ENCODE measurements at regions not wholly inside any gene's neighbourhood (a gene's known extent, or its start where the extent isn't known, plus 50 kb on each side); places are given as distances from the start of the nearest gene placed in this dataset.

GRCh38 chr21:24175106-24175505, 1432.2 kb downstream of the MRPL39 start:
- Histone ChIP-seq H3K9ac (ENCODE audit: low read length) (no peak overlapping the region), H3K27me3 (ENCODE audit: low read depth, low read length) (no peaks in the 10 kb centered on the region), H4K20me1 (ENCODE audit: insufficient read depth, low read length) (no peaks in the 10 kb centered on the region), H3K4me3 (ENCODE audit: low read length) (no peak overlapping the region), H3K27ac (ENCODE audit: low read length) (no peak overlapping the region), H3K36me3 (replicated peaks; ENCODE audit: low read depth, low read length) (no peaks in the 10 kb centered on the region), H3K9me3 (ENCODE audit: insufficient read depth, low read length) (no peaks in the 10 kb centered on the region), H2AFZ (ENCODE audit: low read depth, low read length) (no peak overlapping the region), H3K4me2 (ENCODE audit: low read length) (no peak overlapping the region), H3K4me1 (ENCODE audit: low read length) (no peaks in the 10 kb centered on the region), H3K79me2 (ENCODE audit: low read length) (no peaks in the 10 kb centered on the region)
- TF ChIP-seq EZH2phosphoT487 (IDR thresholded peaks at IDR 0.05; ENCODE audit: low read depth) (no peak), CTCF (IDR thresholded peaks at IDR 0.05; ENCODE audit: low read depth, low read length) (no peak)

- no peaks in the 10 kb centered on the region for H3K27me3 ChIP-seq (ENCODE audit: low read depth, low read length)
- H3K36me3 ChIP-seq (replicated peaks; ENCODE audit: low read depth, low read length), result no peaks in the 10 kb centered on the region
- TF ChIP-seq EZH2phosphoT487 (IDR thresholded peaks at IDR 0.05; ENCODE audit: low read depth) (no peak), CTCF (IDR thresholded peaks at IDR 0.05; ENCODE audit: low read depth, low read length) (no peak)
- no peak overlapping the region for H3K4me3 ChIP-seq (ENCODE audit: low read length)
- no peaks in the 10 kb centered on the region for H4K20me1 ChIP-seq (ENCODE audit: insufficient read depth, low read length)
- H2AFZ ChIP-seq (ENCODE audit: low read depth, low read length), result no peak overlapping the region
- no peak overlapping the region for H3K4me2 ChIP-seq (ENCODE audit: low read length)
- no peaks in the 10 kb centered on the region for H3K9me3 ChIP-seq (ENCODE audit: insufficient read depth, low read length)
- no peaks in the 10 kb centered on the region for H3K79me2 ChIP-seq (ENCODE audit: low read length)
- H3K9ac ChIP-seq (ENCODE audit: low read length), result no peak overlapping the region
- no peaks in the 10 kb centered on the region for H3K4me1 ChIP-seq (ENCODE audit: low read length)
- H3K27ac ChIP-seq (ENCODE audit: low read length), result no peak overlapping the region
Measured at GRCh38 chr21:24171736-24172135, 1435.5 kb downstream of the MRPL39 start.

GRCh38 chr21:24163539-24163938, 1443.7 kb downstream of the MRPL39 start:
- Histone ChIP-seq H3K9me3 (ENCODE audit: insufficient read depth, low read length) (no peaks in the 10 kb centered on the region), H3K27me3 (ENCODE audit: low read depth, low read length) (no peaks in the 10 kb centered on the region), H3K4me2 (ENCODE audit: low read length) (no peak overlapping the region), H4K20me1 (ENCODE audit: insufficient read depth, low read length) (no peaks in the 10 kb centered on the region), H3K79me2 (ENCODE audit: low read length) (no peaks in the 10 kb centered on the region), H3K36me3 (replicated peaks; ENCODE audit: low read depth, low read length) (no peaks in the 10 kb centered on the region), H3K27ac (ENCODE audit: low read length) (no peak overlapping the region), H3K4me1 (ENCODE audit: low read length) (no peaks in the 10 kb centered on the region), H3K4me3 (ENCODE audit: low read length) (no peak overlapping the region), H2AFZ (ENCODE audit: low read depth, low read length) (no peak overlapping the region), H3K9ac (ENCODE audit: low read length) (no peak overlapping the region)
- TF ChIP-seq EZH2phosphoT487 (IDR thresholded peaks at IDR 0.05; ENCODE audit: low read depth) (no peak), CTCF (IDR thresholded peaks at IDR 0.05; ENCODE audit: low read depth, low read length) (no peak)

- Histone ChIP-seq H4K20me1 (ENCODE audit: insufficient read depth, low read length) (no peaks in the 10 kb centered on the region), H3K79me2 (ENCODE audit: low read length) (no peaks in the 10 kb centered on the region), H3K9ac (ENCODE audit: low read length) (no peak overlapping the region), H2AFZ (ENCODE audit: low read depth, low read length) (no peak overlapping the region), H3K4me2 (ENCODE audit: low read length) (no peak overlapping the region), H3K9me3 (ENCODE audit: insufficient read depth, low read length) (no peaks in the 10 kb centered on the region), H3K36me3 (replicated peaks; ENCODE audit: low read depth, low read length) (no peaks in the 10 kb centered on the region), H3K4me1 (ENCODE audit: low read length) (no peaks in the 10 kb centered on the region), H3K27ac (ENCODE audit: low read length) (no peak overlapping the region), H3K27me3 (ENCODE audit: low read depth, low read length) (no peaks in the 10 kb centered on the region), H3K4me3 (ENCODE audit: low read length) (no peak overlapping the region)
- TF ChIP-seq CTCF (IDR thresholded peaks at IDR 0.05; ENCODE audit: low read depth, low read length) (no peak), EZH2phosphoT487 (IDR thresholded peaks at IDR 0.05; ENCODE audit: low read depth) (no peak)
Measured at GRCh38 chr21:24160528-24160927, 1446.8 kb downstream of the MRPL39 start.

All from OCI-LY3 (cell line).